Heart left ventricle (tissue), 13 donors: ENCODE measurements at regions not wholly inside any gene's neighbourhood (a gene's known extent, or its start where the extent isn't known, plus 50 kb on each side); places are given as distances from the start of the nearest gene placed in this dataset.

Source experiments
- POLR2A ChIP-seq, 2 donors: fragments of 450-650 bp; IDR thresholded peaks; one replicate each; pipeline ENCODE4 v1.6.1; 2017; ENCODE audit warnings: antibody characterized with exemption in 2 of 2, mild to moderate bottlenecking in 2 of 2, moderate library complexity in 2 of 2
- TF ChIP-seq, protein P1 (sequence below), 12 donors: fragments of 200-600 bp; sonication (generic) in 4 of 12; IDR thresholded peaks; one replicate each; pipeline versions ENCODE4 v1.5.0 to v1.8.0; 2018 to 2022; ENCODE audit warnings: antibody characterized with exemption in 12 of 12, mild to moderate bottlenecking in 5 of 12
- donor health status: ischemic (EF 13 %, LVEDD 7.1; RV severe dilation, severe dysfunction).
- donor health status: DM: no; HTN: yes; CAD: no.
- donor health status: DM: no; HTN: no; CAD: no.
- donor health status: ischemic (EF 25% LVEDD 6.9; RV normal size, moderate dysfunction).
- donor health status: ischemic (EF 25% LVEDD 5.7; RV mildly dilated, moderate dysfunction).
- donor health status: ischemic (EF 35%, LVEDD 5.7; RV mildly dilated, moderate dysfunction).
- donor health status: nonischemic (EF 11% LVEDD 7.7; RV severe dilation, severe dysfunction).
- donor health status: DM: yes; HTN: yes; CAD: no.
- donor health status: PGD.
- donor health status: ischemic (EF 29% LVEDD 5.4; RV normal size, mild dysfunction).
- donor health status: nonischemic (EF 23%, LVEDD 6.1; RV moderate dilation, normal function).

DNA sequence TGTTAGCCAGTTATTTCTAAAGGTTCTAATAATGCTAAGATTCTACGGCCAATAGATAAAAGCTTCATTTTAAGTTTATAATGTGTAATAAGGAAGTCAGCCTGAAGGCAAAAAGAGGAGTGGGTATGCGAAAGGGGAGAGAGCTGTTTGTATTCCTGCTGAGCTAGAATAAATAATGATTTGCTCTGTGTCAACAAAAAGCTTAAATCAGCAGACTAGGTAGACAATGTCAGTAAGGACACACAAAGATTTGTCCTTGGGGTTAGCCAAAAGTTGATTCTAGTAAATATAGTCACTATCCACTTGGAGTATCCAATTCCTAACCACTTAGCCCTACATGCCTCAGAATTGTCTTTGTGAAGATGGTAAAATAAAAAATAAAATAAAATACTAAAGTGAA is 90.3 kb upstream of the GRIA3 start:
- TF ChIP-seq, protein P1, sequence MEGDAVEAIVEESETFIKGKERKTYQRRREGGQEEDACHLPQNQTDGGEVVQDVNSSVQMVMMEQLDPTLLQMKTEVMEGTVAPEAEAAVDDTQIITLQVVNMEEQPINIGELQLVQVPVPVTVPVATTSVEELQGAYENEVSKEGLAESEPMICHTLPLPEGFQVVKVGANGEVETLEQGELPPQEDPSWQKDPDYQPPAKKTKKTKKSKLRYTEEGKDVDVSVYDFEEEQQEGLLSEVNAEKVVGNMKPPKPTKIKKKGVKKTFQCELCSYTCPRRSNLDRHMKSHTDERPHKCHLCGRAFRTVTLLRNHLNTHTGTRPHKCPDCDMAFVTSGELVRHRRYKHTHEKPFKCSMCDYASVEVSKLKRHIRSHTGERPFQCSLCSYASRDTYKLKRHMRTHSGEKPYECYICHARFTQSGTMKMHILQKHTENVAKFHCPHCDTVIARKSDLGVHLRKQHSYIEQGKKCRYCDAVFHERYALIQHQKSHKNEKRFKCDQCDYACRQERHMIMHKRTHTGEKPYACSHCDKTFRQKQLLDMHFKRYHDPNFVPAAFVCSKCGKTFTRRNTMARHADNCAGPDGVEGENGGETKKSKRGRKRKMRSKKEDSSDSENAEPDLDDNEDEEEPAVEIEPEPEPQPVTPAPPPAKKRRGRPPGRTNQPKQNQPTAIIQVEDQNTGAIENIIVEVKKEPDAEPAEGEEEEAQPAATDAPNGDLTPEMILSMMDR (IDR thresholded peaks at IDR 0.05) = no peak
- no peak for TF ChIP-seq POLR2A (IDR thresholded peaks at IDR 0.05)
